Skeletal muscle tissue (tissue), 3 donors: ENCODE measurements at regions not wholly inside any gene's neighbourhood (a gene's known extent, or its start where the extent isn't known, plus 50 kb on each side); places are given as distances from the start of the nearest gene placed in this dataset.

Experiments used
- H3K27ac ChIP-seq: one replicate; pipeline ENCODE4 v1.7.0; 2013; ENCODE audit warnings: mild to moderate bottlenecking, low read depth, low read length, inconsistent platforms
- H3K27me3 ChIP-seq, 3 donors: one replicate each; pipeline ENCODE4 v1.7.0; 2013; ENCODE audit warnings: low read length in 3 of 3; ENCODE audit not compliant: control insufficient read depth in 3 of 3, insufficient read depth in 3 of 3
- H3K36me3 ChIP-seq, 3 donors: one replicate each; pipeline ENCODE4 v1.7.0; 2013; ENCODE audit warnings: low read length in 3 of 3; ENCODE audit not compliant: control insufficient read depth in 3 of 3, insufficient read depth in 3 of 3
- H3K4me1 ChIP-seq, 3 donors: one replicate each; pipeline ENCODE4 v1.7.0; 2013; ENCODE audit warnings: low read length in 3 of 3, mild to moderate bottlenecking in 3 of 3; ENCODE audit not compliant: control insufficient read depth in 3 of 3, insufficient read depth in 3 of 3
- H3K4me3 ChIP-seq, 3 donors: one replicate each; pipeline ENCODE4 v1.7.0; 2013; ENCODE audit warnings: low read length in 3 of 3
- H3K9ac ChIP-seq, 3 donors: one replicate each; pipeline ENCODE4 v1.7.0; 2013; ENCODE audit warnings: low read length in 3 of 3, mild to moderate bottlenecking in 3 of 3, moderate library complexity in 2 of 3, low read depth in 1 of 3
- H3K9me3 ChIP-seq, 3 donors: one replicate each; pipeline ENCODE4 v1.7.0; 2013; ENCODE audit warnings: low read length in 3 of 3; ENCODE audit not compliant: control insufficient read depth in 3 of 3
- donor health status: Osteomylitis.

GRCh38 chr17:77657839-77658238 lies 300.7 kb upstream of the TNRC6C start:
- peaks cover 6 to 22% (median 16%) of the 10 kb centered on the region in 3 donors for H3K27me3 ChIP-seq
- no peak overlapping the region for H3K4me3 ChIP-seq
- no peaks in the 10 kb centered on the region for H3K36me3 ChIP-seq
- no peak overlapping the region for H3K27ac ChIP-seq
- H3K4me1 ChIP-seq: no peaks in the 10 kb centered on the region
- H3K9ac ChIP-seq: no peak overlapping the region
- peaks cover 0 to 5% (median 0%) of the 10 kb centered on the region in 3 donors for H3K9me3 ChIP-seq

- H3K36me3 ChIP-seq: no peaks in the 10 kb centered on the region
- no peaks in the 10 kb centered on the region for H3K4me1 ChIP-seq
- no peak overlapping the region for H3K27ac ChIP-seq
- H3K9ac ChIP-seq: no peak overlapping the region
- peaks cover 6 to 17% (median 16%) of the 10 kb centered on the region in 3 donors for H3K27me3 ChIP-seq
- peaks cover 0 to 5% (median 0%) of the 10 kb centered on the region in 3 donors for H3K9me3 ChIP-seq
- H3K4me3 ChIP-seq: no peak overlapping the region
Observed at GRCh38 chr17:77660524-77660923, 298.0 kb upstream of the TNRC6C start.

- H3K36me3 ChIP-seq: no peaks in the 10 kb centered on the region
- peaks cover 0 to 5% (median 0%) of the 10 kb centered on the region in 3 donors for H3K9me3 ChIP-seq
Observed at GRCh38 chr17:77662833-77663232, 295.7 kb upstream of the TNRC6C start.

GRCh38 chr17:77664097-77664729 lies 294.3 kb upstream of the TNRC6C start:
- Histone ChIP-seq H3K27me3 (peaks cover 0 to 2% (median 0%) of the 10 kb centered on the region in 3 donors), H3K4me1 (no peaks in the 10 kb centered on the region), H3K36me3 (no peaks in the 10 kb centered on the region), H3K27ac (no peak overlapping the region), H3K4me3 (no peak overlapping the region), H3K9ac (no peak overlapping the region), H3K9me3 (no peaks in the 10 kb centered on the region)

More at GRCh38 chr17:77662833-77663232, 295.7 kb upstream of the TNRC6C start:
- no peak overlapping the region for H3K4me3 ChIP-seq
- H3K9ac ChIP-seq: no peak overlapping the region
- no peaks in the 10 kb centered on the region for H3K4me1 ChIP-seq
- no peak overlapping the region for H3K27ac ChIP-seq
- peaks cover 0 to 6% (median 2%) of the 10 kb centered on the region in 3 donors for H3K27me3 ChIP-seq

GRCh38 chr17:77665833-77666232 lies 292.7 kb upstream of the TNRC6C start:
- H3K36me3 ChIP-seq: no peaks in the 10 kb centered on the region
- no peaks in the 10 kb centered on the region for H3K4me1 ChIP-seq
- no peak overlapping the region for H3K9ac ChIP-seq
- no peak overlapping the region for H3K27ac ChIP-seq
- no peaks in the 10 kb centered on the region for H3K9me3 ChIP-seq
- peaks cover 0 to 2% (median 0%) of the 10 kb centered on the region in 3 donors for H3K27me3 ChIP-seq
- no peak overlapping the region for H3K4me3 ChIP-seq

GRCh38 chr17:77666462-77666861 lies 292.0 kb upstream of the TNRC6C start:
- Histone ChIP-seq H3K27me3 (peaks cover 0 to 2% (median 0%) of the 10 kb centered on the region in 3 donors), H3K4me3 (no peak overlapping the region), H3K27ac (no peak overlapping the region), H3K36me3 (no peaks in the 10 kb centered on the region), H3K4me1 (no peaks in the 10 kb centered on the region), H3K9ac (no peak overlapping the region), H3K9me3 (no peaks in the 10 kb centered on the region)

GRCh38 chr17:77666881-77667395 lies 291.6 kb upstream of the TNRC6C start:
- no peaks in the 10 kb centered on the region for H3K36me3 ChIP-seq
- no peaks in the 10 kb centered on the region for H3K4me1 ChIP-seq
- no peaks in the 10 kb centered on the region for H3K9me3 ChIP-seq
- peaks cover 0 to 2% (median 0%) of the 10 kb centered on the region in 3 donors for H3K27me3 ChIP-seq
- no peak overlapping the region for H3K9ac ChIP-seq
- no peak overlapping the region for H3K27ac ChIP-seq
- no peak overlapping the region for H3K4me3 ChIP-seq

GRCh38 chr17:77667478-77667877 lies 291.0 kb upstream of the TNRC6C start:
- H3K9me3 ChIP-seq: no peaks in the 10 kb centered on the region
- no peak overlapping the region for H3K9ac ChIP-seq
- H3K36me3 ChIP-seq: no peaks in the 10 kb centered on the region
- no peak overlapping the region for H3K4me3 ChIP-seq
- no peaks in the 10 kb centered on the region for H3K4me1 ChIP-seq
- peaks cover 0 to 2% (median 0%) of the 10 kb centered on the region in 3 donors for H3K27me3 ChIP-seq
- H3K27ac ChIP-seq: no peak overlapping the region

GRCh38 chr17:77668518-77668917 lies 290.0 kb upstream of the TNRC6C start:
- Histone ChIP-seq H3K9ac (no peak overlapping the region), H3K9me3 (no peaks in the 10 kb centered on the region), H3K4me3 (no peak overlapping the region), H3K4me1 (no peaks in the 10 kb centered on the region), H3K27ac (no peak overlapping the region), H3K27me3 (peaks cover 0 to 2% (median 0%) of the 10 kb centered on the region in 3 donors), H3K36me3 (no peaks in the 10 kb centered on the region)

- H3K36me3 ChIP-seq: no peaks in the 10 kb centered on the region
- H3K27me3 ChIP-seq: peaks cover 0 to 4% (median 2%) of the 10 kb centered on the region in 3 donors
- no peak overlapping the region for H3K9ac ChIP-seq
- no peak overlapping the region for H3K4me3 ChIP-seq
- no peak overlapping the region for H3K27ac ChIP-seq
- H3K4me1 ChIP-seq: no peaks in the 10 kb centered on the region
- H3K9me3 ChIP-seq: no peaks in the 10 kb centered on the region
Observed at GRCh38 chr17:77670173-77670572, 288.3 kb upstream of the TNRC6C start.
